Loucy (cell line): ENCODE measurements at regions not wholly inside any gene's neighbourhood (a gene's known extent, or its start where the extent isn't known, plus 50 kb on each side); places are given as distances from the start of the nearest gene placed in this dataset.

ENCODE experiments used
- H2AFZ ChIP-seq: fragments of 200-600 bp; sonication (generic); 2 replicates; pipeline ENCODE4 v1.6.0; 2016; ENCODE audit warnings: antibody characterized with exemption, mild to moderate bottlenecking, low read length, moderate library complexity
- H3F3A ChIP-seq: fragments of 200-600 bp; 2 replicates; pipeline ENCODE4 v1.6.0; 2016; ENCODE audit warnings: antibody characterized with exemption, low read depth, mild to moderate bottlenecking
- H3K27me3 ChIP-seq: fragments of 200-600 bp; sonication (generic); 2 replicates; pipeline ENCODE4 v1.6.1; 2014; ENCODE audit warnings: low read length, mild to moderate bottlenecking; ENCODE audit not compliant: insufficient read depth, poor library complexity, severe bottlenecking
- H3K36me3 ChIP-seq: fragments of 200-600 bp; sonication (generic); 2 replicates; pipeline ENCODE4 v1.6.1; 2016; ENCODE audit warnings: low read length; ENCODE audit not compliant: insufficient read depth
- H3K4me1 ChIP-seq: fragments of 200-600 bp; sonication (generic); 2 replicates; pipeline ENCODE4 v1.5.1; 2014; ENCODE audit warnings: low read length, mild to moderate bottlenecking; ENCODE audit not compliant: insufficient read depth, poor library complexity, severe bottlenecking
- H3K4me2 ChIP-seq: fragments of 200-600 bp; sonication (generic); 2 replicates; pipeline ENCODE4 v1.6.0; 2014; ENCODE audit warnings: antibody characterized with exemption, low read length, low read depth, mild to moderate bottlenecking; ENCODE audit not compliant: poor library complexity, severe bottlenecking
- H3K4me3 ChIP-seq: fragments of 200-600 bp; sonication (generic); 2 replicates; pipeline ENCODE4 v1.5.1; 2014; ENCODE audit warnings: low read length, mild to moderate bottlenecking, mixed read lengths; ENCODE audit not compliant: poor library complexity, severe bottlenecking
- H3K79me2 ChIP-seq: fragments of 200-600 bp; sonication (generic); 2 replicates; pipeline ENCODE4 v1.6.1; 2014; ENCODE audit warnings: low read length; ENCODE audit not compliant: insufficient read depth
- H3K9ac ChIP-seq: fragments of 200-600 bp; sonication (generic); 2 replicates; pipeline ENCODE4 v1.6.0; 2014; ENCODE audit warnings: mild to moderate bottlenecking, low read depth, low read length, moderate library complexity; ENCODE audit not compliant: poor library complexity, severe bottlenecking
- H3K9me2 ChIP-seq: fragments of 200-600 bp; sonication (generic); replicated peaks from 2 replicates; pipeline ENCODE4 v1.6.1; 2016; ENCODE audit warnings: low read depth, low read length, mixed read lengths
- H3K9me3 ChIP-seq: fragments of 200-600 bp; sonication (generic); 2 replicates; pipeline ENCODE4 v1.6.1; 2014; ENCODE audit warnings: mild to moderate bottlenecking, antibody characterized with exemption, low read length, low read depth; ENCODE audit not compliant: insufficient read depth
- H4K20me1 ChIP-seq: fragments of 200-600 bp; sonication (generic); 2 replicates; pipeline ENCODE4 v1.6.0; 2014; ENCODE audit warnings: antibody characterized with exemption, low read length, mild to moderate bottlenecking; ENCODE audit not compliant: insufficient read depth, poor library complexity, severe bottlenecking
- EZH2phosphoT487 ChIP-seq: fragments of 200-600 bp; IDR thresholded peaks from 2 replicates; pipeline ENCODE4 v1.6.1; 2018; ENCODE audit warnings: antibody characterized with exemption, mild to moderate bottlenecking, moderate library complexity, borderline replicate concordance
- TF ChIP-seq, protein P1 (sequence below): fragments of 200-600 bp; sonication (generic); conservative IDR thresholded peaks from 2 replicates; pipeline ENCODE4 v1.5.1; 2014; ENCODE audit warnings: mild to moderate bottlenecking, antibody characterized with exemption, low read length

DNA sequence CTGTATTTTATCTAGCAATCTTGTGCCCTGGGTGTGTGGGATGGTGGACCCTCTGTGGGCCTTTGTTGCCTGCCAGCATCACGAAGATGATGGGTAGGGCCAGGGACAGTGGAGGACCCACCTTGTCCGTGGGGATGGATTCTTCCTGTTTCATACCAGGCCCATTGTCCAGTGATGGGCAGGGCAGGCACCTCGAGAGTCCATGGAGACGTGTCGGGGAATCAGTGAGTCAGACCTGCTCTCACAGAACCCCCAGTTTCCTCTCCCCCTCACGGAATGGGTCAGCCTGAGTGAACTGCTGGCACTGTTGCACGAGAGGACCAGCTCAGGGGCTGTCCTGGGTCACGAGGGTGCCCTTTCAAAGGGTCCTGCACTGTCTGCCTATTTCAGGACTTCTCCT is 401.2 kb downstream of the RPS24 start:
- Histone ChIP-seq H3K4me1 (peaks cover 36% of the 10 kb centered on the region), H3K36me3 (no peaks in the 10 kb centered on the region), H3K27me3 (no peaks in the 10 kb centered on the region), H3K4me2 (no peak overlapping the region), H3K79me2 (no peaks in the 10 kb centered on the region), H3K9me3 (no peaks in the 10 kb centered on the region), H3K9ac (no peak overlapping the region), H2AFZ (no peak overlapping the region), H3K4me3 (no peak overlapping the region), H3K9me2 (no peaks in the 10 kb centered on the region), H4K20me1 (no peaks in the 10 kb centered on the region), H3F3A (no peaks in the 10 kb centered on the region)
- TF ChIP-seq, protein P1, sequence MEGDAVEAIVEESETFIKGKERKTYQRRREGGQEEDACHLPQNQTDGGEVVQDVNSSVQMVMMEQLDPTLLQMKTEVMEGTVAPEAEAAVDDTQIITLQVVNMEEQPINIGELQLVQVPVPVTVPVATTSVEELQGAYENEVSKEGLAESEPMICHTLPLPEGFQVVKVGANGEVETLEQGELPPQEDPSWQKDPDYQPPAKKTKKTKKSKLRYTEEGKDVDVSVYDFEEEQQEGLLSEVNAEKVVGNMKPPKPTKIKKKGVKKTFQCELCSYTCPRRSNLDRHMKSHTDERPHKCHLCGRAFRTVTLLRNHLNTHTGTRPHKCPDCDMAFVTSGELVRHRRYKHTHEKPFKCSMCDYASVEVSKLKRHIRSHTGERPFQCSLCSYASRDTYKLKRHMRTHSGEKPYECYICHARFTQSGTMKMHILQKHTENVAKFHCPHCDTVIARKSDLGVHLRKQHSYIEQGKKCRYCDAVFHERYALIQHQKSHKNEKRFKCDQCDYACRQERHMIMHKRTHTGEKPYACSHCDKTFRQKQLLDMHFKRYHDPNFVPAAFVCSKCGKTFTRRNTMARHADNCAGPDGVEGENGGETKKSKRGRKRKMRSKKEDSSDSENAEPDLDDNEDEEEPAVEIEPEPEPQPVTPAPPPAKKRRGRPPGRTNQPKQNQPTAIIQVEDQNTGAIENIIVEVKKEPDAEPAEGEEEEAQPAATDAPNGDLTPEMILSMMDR: no peak
- no peak for TF ChIP-seq EZH2phosphoT487

DNA sequence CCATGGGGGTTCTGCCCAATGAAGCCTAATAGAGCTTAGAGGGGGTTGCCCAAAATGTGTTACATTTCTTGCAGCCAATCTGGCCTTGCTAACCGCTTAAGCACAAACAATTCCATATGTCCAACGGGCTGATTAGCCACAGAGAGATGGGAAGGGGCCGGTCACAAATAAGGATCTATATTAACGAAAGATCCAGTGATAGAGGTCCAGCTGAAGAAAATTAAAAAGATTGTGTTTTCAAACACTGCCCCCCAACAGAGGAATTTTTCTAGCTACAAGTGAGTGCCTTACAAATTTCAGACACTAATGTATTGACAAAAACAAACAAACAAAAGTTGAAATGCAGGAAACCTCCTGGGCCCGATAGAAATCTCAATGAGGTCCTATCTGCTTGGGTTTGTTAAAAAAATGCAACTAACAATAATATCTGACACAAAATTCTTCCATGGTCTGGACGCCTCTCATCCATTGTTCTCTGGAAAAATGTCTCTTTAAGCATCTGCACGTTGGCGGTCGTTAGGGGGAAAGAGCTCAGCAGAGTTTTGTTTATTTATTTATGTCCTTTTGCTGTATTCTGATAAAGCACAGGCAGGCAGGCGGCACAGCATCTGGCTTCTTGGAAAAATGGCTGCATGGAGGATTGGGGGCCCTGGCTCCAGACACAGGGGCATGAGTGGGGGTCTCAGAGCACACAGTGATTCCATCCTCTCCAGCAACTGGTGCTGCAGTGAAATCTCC is 402.0 kb downstream of the RPS24 start:
- Histone ChIP-seq H3K4me1 (peaks cover 36% of the 10 kb centered on the region), H3K4me2 (no peak overlapping the region)

GRCh38 chr10:78436222-78436573 is 402.5 kb downstream of the RPS24 start:
- no peak overlapping the region for H3K4me3 ChIP-seq
- H3K4me1 ChIP-seq: peaks cover 36% of the 10 kb centered on the region
- H3F3A ChIP-seq: no peaks in the 10 kb centered on the region
- H3K79me2 ChIP-seq: no peaks in the 10 kb centered on the region
- TF ChIP-seq EZH2phosphoT487: no peak
- TF ChIP-seq, protein P1: no peak
- H3K9me2 ChIP-seq: no peaks in the 10 kb centered on the region
- H3K9ac ChIP-seq: no peak overlapping the region
- no peak overlapping the region for H3K4me2 ChIP-seq
- no peak overlapping the region for H2AFZ ChIP-seq
- no peaks in the 10 kb centered on the region for H3K36me3 ChIP-seq
- no peaks in the 10 kb centered on the region for H3K9me3 ChIP-seq
- H4K20me1 ChIP-seq: no peaks in the 10 kb centered on the region
- H3K27me3 ChIP-seq: no peaks in the 10 kb centered on the region

More for the DNA sequence above, 402.0 kb downstream of the RPS24 start:
- no peak overlapping the region for H3K4me3 ChIP-seq
- no peaks in the 10 kb centered on the region for H3K9me2 ChIP-seq
- no peak overlapping the region for H2AFZ ChIP-seq
- TF ChIP-seq EZH2phosphoT487: no peak
- TF ChIP-seq, protein P1: no peak
- no peaks in the 10 kb centered on the region for H3K79me2 ChIP-seq
- H3K36me3 ChIP-seq: no peaks in the 10 kb centered on the region
- H3K9ac ChIP-seq: no peak overlapping the region
- H3K9me3 ChIP-seq: no peaks in the 10 kb centered on the region
- no peaks in the 10 kb centered on the region for H3F3A ChIP-seq
- H4K20me1 ChIP-seq: no peaks in the 10 kb centered on the region
- H3K27me3 ChIP-seq: no peaks in the 10 kb centered on the region
